SK-N-SH (cell line): ENCODE measurements at regions not wholly inside any gene's neighbourhood (a gene's known extent, or its start where the extent isn't known, plus 50 kb on each side); places are given as distances from the start of the nearest gene placed in this dataset.

ENCODE experiments used
- CTCF ChIA-PET: fragments of 300-600, 350-600 bp; formaldehyde crosslinking; extraction: SDS; loops from one replicate; lab custom pipeline; 2021; lab: Yijun Ruan, JAX
- POLR2A ChIA-PET: fragments of 350-600 bp; sonication (Branson Sonifier 250); formaldehyde crosslinking; extraction: SDS; loops from one replicate; lab custom pipeline; 2020; ENCODE audit warnings: antibody characterized with exemption, inconsistent platforms; lab: Yijun Ruan, JAX
- DNase-seq: peaks from one replicate; pipeline ENCODE4 v3.0.0; 2012
- H2AFZ ChIP-seq: fragments of 200-600 bp; sonication (generic); 2 replicates; pipeline ENCODE4 v1.8.1; 2016; ENCODE audit warnings: antibody characterized with exemption, mild to moderate bottlenecking, low read depth
- H3F3A ChIP-seq: fragments of 200-600 bp; sonication (generic); replicated peaks from 2 replicates; pipeline ENCODE3; 2016; ENCODE audit warnings: antibody characterized with exemption, mild to moderate bottlenecking; ENCODE audit not compliant: insufficient read depth
- H3K27ac ChIP-seq, 2 experiments: fragments of 200-500 bp in 1 of 2; fragments of 200-600 bp in 1 of 2; sonication (Bioruptor generic) in 1 of 2; sonication (generic), shearing (Covaris generic) in 1 of 2; 2 replicates each; pipeline versions ENCODE4 v1.5.1 to v1.6.1; 2014 to 2016; ENCODE audit warnings: low read depth in 2 of 2, inconsistent platforms in 1 of 2, low read length in 1 of 2, mild to moderate bottlenecking in 1 of 2, mixed read lengths in 1 of 2
- H3K27me3 ChIP-seq: fragments of 200-600 bp; sonication (generic), shearing (Covaris generic); 2 replicates; pipeline ENCODE4 v1.6.1; 2016; ENCODE audit warnings: mixed run types; ENCODE audit not compliant: insufficient read depth
- H3K36me3 ChIP-seq, 2 experiments: fragments of 200-500 bp in 1 of 2; fragments of 200-600 bp in 1 of 2; sonication (Bioruptor generic) in 1 of 2; sonication (generic) in 1 of 2; replicated peaks in 1 of 2; 2 replicates each; pipeline versions ENCODE3 to v1.5.1; 2014 to 2016; ENCODE audit warnings: low read length in 1 of 2, mild to moderate bottlenecking in 1 of 2; ENCODE audit not compliant: insufficient read depth in 2 of 2, control insufficient read depth in 1 of 2
- H3K4me1 ChIP-seq, 2 experiments: fragments of 200-500 bp in 1 of 2; fragments of 200-600 bp in 1 of 2; sonication (Bioruptor generic) in 1 of 2; sonication (generic), shearing (Covaris generic) in 1 of 2; 2 replicates each; pipeline versions ENCODE4 v1.5.1 to v1.6.1; 2014 to 2016; ENCODE audit warnings: low read depth in 1 of 2, low read length in 1 of 2, mixed run types in 1 of 2; ENCODE audit not compliant: insufficient read depth in 2 of 2, control insufficient read depth in 1 of 2
- H3K4me2 ChIP-seq: fragments of 200-600 bp; sonication (generic), shearing (Covaris generic); 2 replicates; pipeline ENCODE4 v1.6.1; 2017; ENCODE audit warnings: mixed run types
- H3K4me3 ChIP-seq, 2 experiments: fragments of 200-500 bp in 1 of 2; fragments of 200-600 bp in 1 of 2; sonication (Bioruptor generic) in 1 of 2; sonication (generic), shearing (Covaris generic) in 1 of 2; 2 replicates each; pipeline versions ENCODE4 v1.5.1 to v1.8.1; 2014 to 2016; ENCODE audit warnings: low read depth in 2 of 2, inconsistent platforms in 1 of 2, low read length in 1 of 2, mild to moderate bottlenecking in 1 of 2, mixed read lengths in 1 of 2, moderate library complexity in 1 of 2
- H3K79me2 ChIP-seq: fragments of 200-600 bp; sonication (generic); 2 replicates; pipeline ENCODE4 v1.8.1; 2017; ENCODE audit warnings: mild to moderate bottlenecking; ENCODE audit not compliant: insufficient read depth
- H3K9ac ChIP-seq: fragments of 200-600 bp; sonication (generic); 2 replicates; pipeline ENCODE4 v1.6.1; 2017; ENCODE audit warnings: mixed run types
- H3K9me2 ChIP-seq: fragments of 200-600 bp; sonication (generic); 2 replicates; pipeline ENCODE4 v1.6.1; 2017; ENCODE audit warnings: mixed run types
- H3K9me3 ChIP-seq: fragments of 200-600 bp; sonication (generic); 2 replicates; pipeline ENCODE4 v1.6.1; 2017; ENCODE audit warnings: mixed run types, mild to moderate bottlenecking, moderate library complexity
- H4K20me1 ChIP-seq: fragments of 200-600 bp; sonication (generic); 2 replicates; pipeline ENCODE4 v1.6.1; 2017; ENCODE audit warnings: mild to moderate bottlenecking, mixed run types; ENCODE audit not compliant: insufficient read depth
- CHD2 ChIP-seq: fragments of 150-350 bp; IDR thresholded peaks from 2 replicates; pipeline ENCODE4 v1.6.1; 2018; ENCODE audit warnings: low read length; ENCODE audit not compliant: partially characterized antibody
- FOXJ3 ChIP-seq: sonication (generic); formaldehyde crosslinking; IDR thresholded peaks from 2 replicates; pipeline ENCODE4 v1.5.1; 2020; ENCODE audit warnings: mild to moderate bottlenecking, missing genetic modification reagents
- GATA2 ChIP-seq: sonication (generic); formaldehyde crosslinking; IDR thresholded peaks from 2 replicates; pipeline ENCODE4 v1.5.0; 2020; ENCODE audit warnings: mild to moderate bottlenecking, missing genetic modification reagents
- IRF3 ChIP-seq: fragments of 150-350 bp; IDR thresholded peaks from 2 replicates; pipeline ENCODE4 v1.6.1; 2016; ENCODE audit warnings: mild to moderate bottlenecking, low read depth, low read length
- NFIC ChIP-seq: IDR thresholded peaks from 2 replicates; pipeline ENCODE4 v1.4.0; 2012; ENCODE audit warnings: borderline replicate concordance
- POLR2AphosphoS5 ChIP-seq: IDR thresholded peaks from 2 replicates; pipeline ENCODE4 v1.6.1; 2012; ENCODE audit warnings: low read depth, low read length
- RAD21 ChIP-seq: IDR thresholded peaks from 2 replicates; pipeline ENCODE4 v1.6.1; 2012; ENCODE audit warnings: mild to moderate bottlenecking, low read length
- RCOR1 ChIP-seq: fragments of 150-350 bp; IDR thresholded peaks from 2 replicates; pipeline ENCODE4 v1.6.1; 2017; ENCODE audit warnings: antibody characterized with exemption, low read length
- REST ChIP-seq: IDR thresholded peaks from 2 replicates; pipeline ENCODE4 v1.6.1; 2012; ENCODE audit warnings: mild to moderate bottlenecking, low read depth, low read length, moderate library complexity
- RFX5 ChIP-seq: IDR thresholded peaks from 2 replicates; pipeline ENCODE4 v1.6.1; 2012; ENCODE audit warnings: mild to moderate bottlenecking, improper control_type of control experiment, low read length
- SMC3 ChIP-seq: IDR thresholded peaks from 2 replicates; pipeline ENCODE4 v1.6.1; 2012; ENCODE audit warnings: low read depth, low read length, improper control_type of control experiment
- TCF12 ChIP-seq: IDR thresholded peaks from 2 replicates; pipeline ENCODE4 v1.4.0; 2012
- USF1 ChIP-seq: IDR thresholded peaks from 2 replicates; pipeline ENCODE4 v1.4.0; 2012; ENCODE audit warnings: low read depth, borderline replicate concordance
- YY1 ChIP-seq: IDR thresholded peaks from 2 replicates; pipeline ENCODE4 v1.4.0; 2012; ENCODE audit warnings: low read depth, mild to moderate bottlenecking
- WGBS: methylation state at CpG from one replicate; pipeline ENCODE4 v1.1.6; 2017; ENCODE audit warnings: low lambda C conversion rate; 5-methylcytosine and 5-hydroxymethylcytosine counted together

- Histone ChIP-seq H2AFZ (no peak overlapping the region), H3K36me3 (no peaks in the 10 kb centered on the region), H4K20me1 (no peaks in the 10 kb centered on the region), H3K27me3 (no peaks in the 10 kb centered on the region), H3K9me2 (no peaks in the 10 kb centered on the region), H3K79me2 (no peaks in the 10 kb centered on the region), H3F3A (no peaks in the 10 kb centered on the region), H3K9me3 (no peaks in the 10 kb centered on the region; the same call in 1 of the 2 replicates), H3K4me1 (no peaks in the 10 kb centered on the region), H3K27ac (no peak overlapping the region), H3K9ac (no peak overlapping the region), H3K4me2 (no peak overlapping the region), H3K4me3 (no peak overlapping the region)
- WGBS: 33% methylated on average over 3 of the region's 3 CpGs
- DNase-seq: no peak
- ChIA-PET POLR2A (no interaction called here), CTCF (no interaction called here)
- no peak for TF ChIP-seq TCF12
- TF ChIP-seq YY1: no peak
- TF ChIP-seq NFIC: no peak
- no peak for TF ChIP-seq REST
These were observed 669.8 kb upstream of the POT1 start for GRCh38 chr7:125599387-125599786.

GRCh38 chr7:125592331-125592730 is 662.7 kb upstream of the POT1 start:
- no peak for DNase-seq
- Histone ChIP-seq H3K27me3 (no peaks in the 10 kb centered on the region), H3K9ac (no peak overlapping the region), H3K4me2 (no peak overlapping the region)
- POLR2A ChIA-PET: no interaction called here
- TF ChIP-seq IRF3: no peak
- TF ChIP-seq POLR2AphosphoS5: no peak
- no peak for TF ChIP-seq FOXJ3 (CRISPR knock-in tag)
- no peak for TF ChIP-seq USF1
- no peak for TF ChIP-seq CHD2
- TF ChIP-seq RFX5: no peak
- no peak for TF ChIP-seq RAD21
- no peak for TF ChIP-seq YY1
- no peak for TF ChIP-seq NFIC
- TF ChIP-seq TCF12: no peak
- no peak for TF ChIP-seq GATA2 (CRISPR knock-in tag)
- no peak for TF ChIP-seq SMC3
- no peak for TF ChIP-seq RCOR1
- TF ChIP-seq, all 33 proteins: peak for 0
- Histone ChIP-seq H3K27ac (no peak overlapping the region), H3K4me1 (peaks cover 0 to 3% of the 10 kb centered on the region in 2 experiments; a peak in 1 of 4 replicates), H2AFZ (no peak overlapping the region), H3K36me3 (no peaks in the 10 kb centered on the region), H4K20me1 (no peaks in the 10 kb centered on the region), H3F3A (no peaks in the 10 kb centered on the region), H3K79me2 (no peaks in the 10 kb centered on the region), H3K9me3 (no peaks in the 10 kb centered on the region), H3K4me3 (no peak overlapping the region), H3K9me2 (no peaks in the 10 kb centered on the region)
- CTCF ChIA-PET: no interaction called here
- WGBS: 55% methylated on average over 6 of the region's 6 CpGs
